ENCODE measurements at regions not wholly inside any gene's neighbourhood (a gene's known extent, or its start where the extent isn't known, plus 50 kb on each side); places are given as distances from the start of the nearest gene placed in this dataset.

GRCh38 chr6:92050216-92050615 lies 1369.1 kb downstream of the EPHA7 start:
- no peak for DNase-seq (ENCODE audit: low read depth in 2 of 2)

- no peak for DNase-seq (ENCODE audit: low read depth in 2 of 2)
Observed at GRCh38 chr6:92047860-92048259, 1371.5 kb downstream of the EPHA7 start.

GRCh38 chr6:92047152-92047850 lies 1372.1 kb downstream of the EPHA7 start:
- DNase-seq (ENCODE audit: low read depth in 2 of 2), result no peak

GRCh38 chr6:92044312-92044711 lies 1375.0 kb downstream of the EPHA7 start:
- no peak for DNase-seq (ENCODE audit: low read depth in 2 of 2)

GRCh38 chr6:92043777-92044176 lies 1375.6 kb downstream of the EPHA7 start:
- DNase-seq (ENCODE audit: low read depth in 2 of 2), result no peak

- DNase-seq (ENCODE audit: low read depth in 2 of 2), result no peak
Observed at GRCh38 chr6:92026878-92027277, 1392.5 kb downstream of the EPHA7 start.

GRCh38 chr6:92024881-92025280 lies 1394.5 kb downstream of the EPHA7 start:
- DNase-seq (ENCODE audit: low read depth in 2 of 2), result no peak

- DNase-seq (ENCODE audit: low read depth in 2 of 2), result no peak
Observed at GRCh38 chr6:92024110-92024509, 1395.2 kb downstream of the EPHA7 start.

- DNase-seq (ENCODE audit: low read depth in 2 of 2), result no peak
Observed at GRCh38 chr6:92023410-92023966, 1395.9 kb downstream of the EPHA7 start.

GRCh38 chr6:92011681-92012245 lies 1407.6 kb downstream of the EPHA7 start:
- DNase-seq (ENCODE audit: low read depth in 2 of 2), result no peak

- no peak for DNase-seq (ENCODE audit: low read depth in 2 of 2)
Observed at GRCh38 chr6:92008757-92009502, 1410.4 kb downstream of the EPHA7 start.

GRCh38 chr6:92000112-92000511 lies 1413.2 kb upstream of the MAP3K7 start:
- DNase-seq (ENCODE audit: low read depth in 2 of 2), result no peak

GRCh38 chr6:91994787-91995186 lies 1407.9 kb upstream of the MAP3K7 start:
- no peak for DNase-seq (ENCODE audit: low read depth in 2 of 2)

- DNase-seq (ENCODE audit: low read depth in 2 of 2), result no peak
Observed at GRCh38 chr6:91982559-91982958, 1395.7 kb upstream of the MAP3K7 start.

- no peak for DNase-seq (ENCODE audit: low read depth in 2 of 2)
Observed at GRCh38 chr6:91976797-91977196, 1389.9 kb upstream of the MAP3K7 start.

GRCh38 chr6:91970700-91971099 lies 1383.8 kb upstream of the MAP3K7 start:
- no peak for DNase-seq (ENCODE audit: low read depth in 2 of 2)

GRCh38 chr6:91965872-91966271 lies 1379.0 kb upstream of the MAP3K7 start:
- DNase-seq (ENCODE audit: low read depth in 2 of 2), result no peak

GRCh38 chr6:91961671-91962070 lies 1374.8 kb upstream of the MAP3K7 start:
- no peak for DNase-seq (ENCODE audit: low read depth in 2 of 2)

GRCh38 chr6:91961236-91961635 lies 1374.4 kb upstream of the MAP3K7 start:
- no peak for DNase-seq (ENCODE audit: low read depth in 2 of 2)

- no peak for DNase-seq (ENCODE audit: low read depth in 2 of 2)
Observed at GRCh38 chr6:91941838-91942237, 1355.0 kb upstream of the MAP3K7 start.

GRCh38 chr6:91940801-91941200 lies 1353.9 kb upstream of the MAP3K7 start:
- no peak for DNase-seq (ENCODE audit: low read depth in 2 of 2)

GRCh38 chr6:91926827-91927226 lies 1340.0 kb upstream of the MAP3K7 start:
- no peak for DNase-seq (ENCODE audit: low read depth in 2 of 2)

GRCh38 chr6:91926361-91926760 lies 1339.5 kb upstream of the MAP3K7 start:
- no peak for DNase-seq (ENCODE audit: low read depth in 2 of 2)
